ENCODE measurements at regions not wholly inside any gene's neighbourhood (a gene's known extent, or its start where the extent isn't known, plus 50 kb on each side); places are given as distances from the start of the nearest gene placed in this dataset.

DNA sequence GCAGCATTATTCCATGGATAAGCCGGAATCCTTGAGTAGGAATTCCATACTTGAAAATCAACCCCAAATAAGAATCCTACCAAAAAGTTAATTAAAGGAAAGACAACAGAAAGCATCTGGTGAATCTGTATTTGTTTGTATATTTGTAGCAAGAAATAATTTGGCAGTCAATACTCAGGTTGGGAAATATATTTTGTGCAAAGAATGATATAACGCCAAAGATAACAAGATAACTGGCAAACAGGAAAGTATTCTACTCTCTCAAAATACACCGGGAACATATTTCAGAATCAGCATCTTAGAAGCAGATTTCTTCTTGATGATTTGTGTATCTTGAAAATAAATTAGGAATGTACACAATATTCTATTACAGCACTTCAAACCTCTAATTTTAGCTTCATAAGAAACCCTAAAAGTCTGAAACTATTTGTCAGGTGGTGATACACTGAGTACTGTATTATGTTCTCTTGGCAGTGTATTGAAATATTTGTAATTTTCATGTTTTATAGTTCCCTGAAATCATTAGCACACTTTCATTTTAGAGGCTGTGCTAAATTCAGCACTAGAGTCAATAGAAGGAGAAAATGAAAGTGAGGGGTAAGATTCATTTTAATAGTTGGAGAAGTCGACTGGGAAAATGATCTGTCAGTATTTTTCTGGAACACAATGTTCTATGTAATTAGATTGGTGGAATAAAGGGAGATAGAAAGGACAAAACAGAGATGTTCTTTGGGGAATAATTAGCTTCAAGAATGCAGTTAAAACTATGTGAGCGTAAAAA, 879.7 kb upstream of the GJE1 start:
- TF ChIP-seq, protein P1, sequence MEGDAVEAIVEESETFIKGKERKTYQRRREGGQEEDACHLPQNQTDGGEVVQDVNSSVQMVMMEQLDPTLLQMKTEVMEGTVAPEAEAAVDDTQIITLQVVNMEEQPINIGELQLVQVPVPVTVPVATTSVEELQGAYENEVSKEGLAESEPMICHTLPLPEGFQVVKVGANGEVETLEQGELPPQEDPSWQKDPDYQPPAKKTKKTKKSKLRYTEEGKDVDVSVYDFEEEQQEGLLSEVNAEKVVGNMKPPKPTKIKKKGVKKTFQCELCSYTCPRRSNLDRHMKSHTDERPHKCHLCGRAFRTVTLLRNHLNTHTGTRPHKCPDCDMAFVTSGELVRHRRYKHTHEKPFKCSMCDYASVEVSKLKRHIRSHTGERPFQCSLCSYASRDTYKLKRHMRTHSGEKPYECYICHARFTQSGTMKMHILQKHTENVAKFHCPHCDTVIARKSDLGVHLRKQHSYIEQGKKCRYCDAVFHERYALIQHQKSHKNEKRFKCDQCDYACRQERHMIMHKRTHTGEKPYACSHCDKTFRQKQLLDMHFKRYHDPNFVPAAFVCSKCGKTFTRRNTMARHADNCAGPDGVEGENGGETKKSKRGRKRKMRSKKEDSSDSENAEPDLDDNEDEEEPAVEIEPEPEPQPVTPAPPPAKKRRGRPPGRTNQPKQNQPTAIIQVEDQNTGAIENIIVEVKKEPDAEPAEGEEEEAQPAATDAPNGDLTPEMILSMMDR (IDR thresholded peaks at IDR 0.05), result no peak
- no peak for TF ChIP-seq POLR2A (IDR thresholded peaks at IDR 0.05)

Measured in heart left ventricle (tissue), 13 donors.